ENCODE measurements at regions not wholly inside any gene's neighbourhood (a gene's known extent, or its start where the extent isn't known, plus 50 kb on each side); places are given as distances from the start of the nearest gene placed in this dataset.

DNA sequence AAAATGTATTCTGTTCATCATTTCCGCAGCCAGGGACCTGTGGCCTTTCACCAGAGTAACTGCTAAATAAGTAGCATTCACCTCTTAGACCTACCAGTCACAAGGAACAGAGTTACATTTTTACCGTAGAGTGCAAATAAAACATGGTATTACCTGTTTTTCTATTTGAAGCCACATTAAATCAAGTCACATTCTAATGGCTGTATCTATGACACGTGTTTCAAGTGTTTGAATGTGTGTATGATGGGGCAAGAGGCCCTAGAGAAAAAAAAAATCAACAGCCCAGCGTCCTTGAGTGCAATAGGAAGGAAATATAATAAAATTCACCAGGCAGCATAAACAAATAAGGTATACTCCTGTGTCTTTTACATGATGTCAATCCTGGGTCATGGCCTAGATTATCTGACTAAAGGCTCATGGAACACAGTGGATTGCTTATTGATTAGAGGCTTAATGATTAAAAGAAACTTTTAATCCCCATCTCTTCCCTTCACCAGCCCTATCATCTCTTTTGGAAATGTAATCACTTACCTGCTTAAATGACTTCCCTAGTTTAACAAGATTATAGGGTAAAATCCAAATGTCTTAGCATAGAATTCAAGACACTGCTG lies 168.7 kb upstream of the CDH5 start:
- Histone ChIP-seq H3K4ac (ENCODE audit: low read depth, low read length) (no peak overlapping the region), H3K14ac (replicated peaks; ENCODE audit: low read depth, low read length) (no peak overlapping the region), H3K36me3 (ENCODE audit: control insufficient read depth, insufficient read depth, low read length) (no peaks in the 10 kb centered on the region), H4K20me1 (ENCODE audit: insufficient read depth, low read length) (no peaks in the 10 kb centered on the region), H3K4me3 (ENCODE audit: insufficient read depth, low read depth, low read length) (no peak overlapping the region), H3K79me1 (ENCODE audit: low read depth in 1 of 2, low read length in 2 of 2) (no peaks in the 10 kb centered on the region), H3K23ac (ENCODE audit: low read depth, low read length) (no peak overlapping the region), H2BK15ac (ENCODE audit: low read depth, low read length) (no peak overlapping the region), H4K8ac (ENCODE audit: low read depth in 2 of 2, low read length in 2 of 2) (no peak overlapping the region), H3K18ac (ENCODE audit: low read depth, low read length) (no peak overlapping the region; the same call in 1 of the 2 replicates), H3K9ac (ENCODE audit: low read depth, low read length) (no peak overlapping the region), H3K27me3 (ENCODE audit: control insufficient read depth, insufficient read depth, low read length) (no peaks in the 10 kb centered on the region), H2BK120ac (ENCODE audit: low read depth, low read length) (no peak overlapping the region), H3K9me1 (ENCODE audit: insufficient read depth, low read length) (no peaks in the 10 kb centered on the region), H3K4me1 (ENCODE audit: control insufficient read depth, insufficient read depth, low read length) (no peaks in the 10 kb centered on the region), H4K5ac (ENCODE audit: low read depth, low read length) (no peak overlapping the region), H2AK9ac (replicated peaks; ENCODE audit: low read depth, low read length, poor library complexity) (no peak overlapping the region), H2BK5ac (ENCODE audit: low read depth, low read length, poor library complexity, severe bottlenecking) (no peak overlapping the region), H3K27ac (ENCODE audit: insufficient read depth, low read length) (no peak overlapping the region), H2AK5ac (ENCODE audit: low read depth, low read length) (no peak overlapping the region), H3K9me3 (ENCODE audit: control insufficient read depth, insufficient read depth, low read length) (no peaks in the 10 kb centered on the region), H4K91ac (ENCODE audit: insufficient read depth, low read depth, low read length) (no peak overlapping the region), H2AFZ (replicated peaks; ENCODE audit: low read length, poor library complexity) (no peak overlapping the region), H3K56ac (ENCODE audit: extremely low read depth, insufficient read depth, low read length) (no peak overlapping the region), H3K4me2 (ENCODE audit: low read depth, low read length) (no peak overlapping the region), H2BK20ac (ENCODE audit: low read depth, low read length) (no peak overlapping the region)
- BruUV-seq (replicated peaks), result no TSS peak
- 100% methylated on average over 1 of the region's 4 CpGs; no CpG with 5 or more reads in 1 of the 2 experiments for WGBS, 2 experiments (ENCODE audit: extremely low coverage in 2 of 2, insufficient read length in 1 of 2)
- ATAC-seq (ENCODE audit: low read depth) (no peak), DNase-seq (no peak)
- dilution Hi-C loops (cut with HindIII; ENCODE audit: low sequenced_read_pairs, unreplicated experiment) (no loop called here), in situ Hi-C loops (cut with MboI; ENCODE audit: low sequenced_read_pairs) (no loop called here), intact Hi-C loops (cut with micrococcal nuclease) (no loop called here)
- CTCF ChIA-PET, result no interaction called here
- POLR2A ChIA-PET (ENCODE audit: unreplicated experiment), result no interaction called here
- TF ChIP-seq MAFK (IDR thresholded peaks at IDR 0.05; ENCODE audit: low read depth, low read length) (no peak), RAD21 (IDR thresholded peaks at IDR 0.05; ENCODE audit: low read length) (no peak), FOS (IDR thresholded peaks at IDR 0.05; ENCODE audit: low read depth, low read length) (no peak), USF2 (IDR thresholded peaks at IDR 0.05; ENCODE audit: low read depth, low read length) (no peak), MAZ (IDR thresholded peaks at IDR 0.05; ENCODE audit: borderline replicate concordance, low read depth, low read length) (no peak), CHD1 (IDR thresholded peaks at IDR 0.05; ENCODE audit: low read depth, low read length) (no peak), RCOR1 (IDR thresholded peaks at IDR 0.05; ENCODE audit: insufficient replicate concordance, low read length) (no peak), SMC3 (IDR thresholded peaks at IDR 0.05; ENCODE audit: low read depth, low read length) (no peak), BHLHE40 (IDR thresholded peaks at IDR 0.05; ENCODE audit: low read depth, low read length) (no peak), NFE2L2 (IDR thresholded peaks at IDR 0.05; ENCODE audit: low read depth, low read length) (no peak)
